B cell (primary cell): ENCODE measurements at regions not wholly inside any gene's neighbourhood (a gene's known extent, or its start where the extent isn't known, plus 50 kb on each side); places are given as distances from the start of the nearest gene placed in this dataset.

Experiments
- ATAC-seq: fragments of 200-7000 bp; cut with Tn5 transposase; one replicate; pipeline ENCODE4 v1.10.0; 2021; ENCODE audit warnings: low read depth, mild to moderate bottlenecking, moderate number of reproducible peaks, moderate library complexity
- CTCF ChIA-PET: fragments of 350-600 bp; sonication (Branson Sonifier 250); formaldehyde crosslinking; loops from one replicate; lab custom pipeline; 2021; ENCODE audit warnings: antibody characterized with exemption, inconsistent platforms; lab: Charles Lee
- POLR2A ChIA-PET: fragments of 350-600 bp; sonication (Branson Sonifier 250); formaldehyde crosslinking; loops from one replicate; lab custom pipeline; 2021; ENCODE audit warnings: antibody characterized with exemption; lab: Charles Lee
- DNase-seq: peaks from one replicate; pipeline ENCODE4 v3.0.0; 2013
- H2AFZ ChIP-seq: 2 replicates; pipeline ENCODE4 v1.6.1; 2012; ENCODE audit warnings: mild to moderate bottlenecking, low read depth, low read length; ENCODE audit not compliant: insufficient read depth, poor library complexity, severe bottlenecking
- H3K27ac ChIP-seq, 2 donors: 1 replicate in 1 of 2; 2 replicates in 1 of 2; pipeline ENCODE4 v1.5.1; 2012 to 2013; ENCODE audit warnings: low read length in 2 of 2, mild to moderate bottlenecking in 2 of 2, moderate library complexity in 1 of 2
- H3K27me3 ChIP-seq, 4 experiments: fragments of 200-600 bp in 1 of 4; sonication (generic) in 1 of 4; replicated peaks in 1 of 4; 1 replicate in 2 of 4; 2 replicates in 2 of 4; pipeline versions ENCODE4 v1.6.1 to v1.7.0; 2013 to 2016; ENCODE audit warnings: low read length in 3 of 4, mild to moderate bottlenecking in 2 of 4, mixed read lengths in 1 of 4, moderate library complexity in 1 of 4; ENCODE audit not compliant: insufficient read depth in 4 of 4, control insufficient read depth in 3 of 4; ENCODE audit errors: control extremely low read depth in 1 of 4
- H3K36me3 ChIP-seq, 2 experiments: replicated peaks in 1 of 2; 1 replicate in 1 of 2; 2 replicates in 1 of 2; pipeline versions ENCODE4 v1.6.1 to v1.7.1; 2013; ENCODE audit warnings: low read length in 1 of 2; ENCODE audit not compliant: insufficient read depth in 2 of 2, control insufficient read depth in 1 of 2; ENCODE audit errors: control extremely low read depth in 1 of 2, extremely low read depth in 1 of 2
- H3K4me1 ChIP-seq, 2 donors: fragments of 200-600 bp in 1 of 2; sonication (generic) in 1 of 2; 1 replicate in 1 of 2; 2 replicates in 1 of 2; pipeline versions ENCODE4 v1.5.1 to v1.6.1; 2013 to 2017; ENCODE audit warnings: low read length in 2 of 2; ENCODE audit not compliant: control insufficient read depth in 2 of 2, insufficient read depth in 2 of 2
- H3K4me2 ChIP-seq: replicated peaks from 2 replicates; pipeline ENCODE3; 2012; ENCODE audit warnings: mild to moderate bottlenecking, low read depth, low read length; ENCODE audit not compliant: poor library complexity, severe bottlenecking
- H3K4me3 ChIP-seq, 5 experiments: fragments of 200-600 bp in 1 of 5; sonication (generic) in 1 of 5; 1 replicate in 3 of 5; 2 replicates in 2 of 5; pipeline versions ENCODE4 v1.5.1 to v1.7.0; 2011 to 2016; ENCODE audit warnings: low read length in 4 of 5, mild to moderate bottlenecking in 4 of 5, low read depth in 2 of 5, control low read depth in 1 of 5, moderate library complexity in 1 of 5; ENCODE audit not compliant: insufficient read depth in 1 of 5; ENCODE audit errors: control extremely low read depth in 1 of 5, extremely low read depth in 1 of 5
- H3K79me2 ChIP-seq: fragments of 200-600 bp; sonication (generic); one replicate; pipeline ENCODE4 v1.6.0; 2016; ENCODE audit warnings: low read length; ENCODE audit not compliant: control insufficient read depth, insufficient read depth
- H3K9ac ChIP-seq: fragments of 200-600 bp; sonication (generic); 2 replicates; pipeline ENCODE4 v1.6.1; 2017; ENCODE audit warnings: mild to moderate bottlenecking, low read length, moderate library complexity
- H3K9me3 ChIP-seq, 3 donors: one replicate each; pipeline versions ENCODE4 v1.6.1 to v1.7.1; 2013; ENCODE audit warnings: low read length in 2 of 3; ENCODE audit not compliant: control insufficient read depth in 2 of 3, insufficient read depth in 1 of 3; ENCODE audit errors: control extremely low read depth in 1 of 3
- H4K20me1 ChIP-seq: 2 replicates; pipeline ENCODE4 v1.6.0; 2012; ENCODE audit warnings: mild to moderate bottlenecking, low read length; ENCODE audit not compliant: insufficient read depth, control insufficient read depth, poor library complexity, severe bottlenecking
- H3K27ac Mint-ChIP-seq: one replicate; pipeline ENCODE4 v1.8.0; 2021; ENCODE audit warnings: mixed read lengths
- H3K27me3 Mint-ChIP-seq: one replicate; pipeline ENCODE4 v1.8.0; 2021; ENCODE audit warnings: mixed read lengths
- H3K4me1 Mint-ChIP-seq: one replicate; pipeline ENCODE4 v1.8.0; 2021; ENCODE audit warnings: mixed read lengths
- H3K4me3 Mint-ChIP-seq: one replicate; pipeline ENCODE4 v1.8.0; 2021; ENCODE audit warnings: mixed read lengths
- H3K9me3 Mint-ChIP-seq: one replicate; pipeline ENCODE4 v1.8.0; 2022; ENCODE audit warnings: mixed read lengths; ENCODE audit not compliant: insufficient read depth
- CTCF ChIP-seq: fragments of 200-600 bp; IDR thresholded peaks from one replicate; pipeline ENCODE4 v1.8.0; 2022; ENCODE audit warnings: antibody characterized with exemption, mild to moderate bottlenecking
- EZH2 ChIP-seq: IDR thresholded peaks from 2 replicates; pipeline ENCODE4 v1.6.1; 2012; ENCODE audit warnings: borderline replicate concordance, low read depth, mild to moderate bottlenecking, moderate library complexity, low read length; ENCODE audit not compliant: insufficient read depth, poor library complexity, severe bottlenecking
- WGBS: methylation state at CpG from one replicate; pipeline ENCODE4 v1.1.5; 2013; ENCODE audit warnings: missing lambda C conversion rate; ENCODE audit not compliant: insufficient coverage; 5-methylcytosine and 5-hydroxymethylcytosine counted together
- intact Hi-C: fragments of 100-400 bp; cut with micrococcal nuclease; formaldehyde crosslinking; loops from one replicate; pipeline ENCODE4 v1.10.0; 2022

GRCh38 chr5:37955748-37956147 lies 115.9 kb upstream of the GDNF start:
- no peak for TF ChIP-seq EZH2
- TF ChIP-seq CTCF, result no peak
- Mint-ChIP-seq H3K27ac (no peak overlapping the region), H3K9me3 (peaks cover 4% of the 10 kb centered on the region), H3K4me1 (no peaks in the 10 kb centered on the region), H3K4me3 (no peak overlapping the region), H3K27me3 (no peaks in the 10 kb centered on the region)
- Histone ChIP-seq H3K4me3 (no peak overlapping the region), H3K36me3 (no peaks in the 10 kb centered on the region), H3K27me3 (no peaks in the 10 kb centered on the region), H3K4me1 (no peaks in the 10 kb centered on the region), H3K79me2 (no peaks in the 10 kb centered on the region), H3K9ac (no peak overlapping the region), H4K20me1 (no peaks in the 10 kb centered on the region), H3K27ac (no peak overlapping the region), H3K4me2 (no peak overlapping the region), H3K9me3 (peaks cover 0 to 16% (median 13%) of the 10 kb centered on the region in 3 donors), H2AFZ (no peak overlapping the region)
- ATAC-seq (no peak), DNase-seq (no peak)
- ChIA-PET CTCF (no interaction called here), POLR2A (no interaction called here)
- WGBS, result no CpG with 5 or more reads among the region's 4 CpGs
- intact Hi-C loops, result no loop called here

GRCh38 chr5:37954561-37954960 lies 114.7 kb upstream of the GDNF start:
- TF ChIP-seq CTCF, result no peak
- no peak for TF ChIP-seq EZH2
- no peaks in the 10 kb centered on the region for H4K20me1 ChIP-seq
- H3K4me1 Mint-ChIP-seq, result no peaks in the 10 kb centered on the region

More at GRCh38 chr5:37954561-37954960, 114.7 kb upstream of the GDNF start:
- Histone ChIP-seq H3K4me2 (no peak overlapping the region), H3K4me3 (no peak overlapping the region), H3K27ac (no peak overlapping the region), H3K4me1 (no peaks in the 10 kb centered on the region), H3K27me3 (no peaks in the 10 kb centered on the region), H3K79me2 (no peaks in the 10 kb centered on the region), H3K36me3 (no peaks in the 10 kb centered on the region), H3K9ac (no peak overlapping the region), H3K9me3 (peaks cover 0 to 16% (median 13%) of the 10 kb centered on the region in 3 donors), H2AFZ (no peak overlapping the region)
- POLR2A ChIA-PET, result no interaction called here
- ATAC-seq, result no peak
- no peak overlapping the region for H3K27ac Mint-ChIP-seq
- H3K4me3 Mint-ChIP-seq, result no peak overlapping the region
- peaks cover 4% of the 10 kb centered on the region for H3K9me3 Mint-ChIP-seq
- CTCF ChIA-PET, result no interaction called here
- no peak for DNase-seq
- intact Hi-C loops, result no loop called here
- H3K27me3 Mint-ChIP-seq, result no peaks in the 10 kb centered on the region
